ENCODE measurements at regions not wholly inside any gene's neighbourhood (a gene's known extent, or its start where the extent isn't known, plus 50 kb on each side); places are given as distances from the start of the nearest gene placed in this dataset.

GRCh38 chr15:70379938-70380883 is 282.5 kb upstream of the TLE3 start (continued):
- TF ChIP-seq ZNF655 (CRISPR knock-in tag; IDR thresholded peaks at IDR 0.05) (no peak), POLR2G (IDR thresholded peaks at IDR 0.05; ENCODE audit: low read depth, low read length) (no peak), ZBED1 (IDR thresholded peaks at IDR 0.05) (no peak), ZC3H8 (IDR thresholded peaks at IDR 0.05) (no peak), NONO (IDR thresholded peaks at IDR 0.05; ENCODE audit: low read depth in 2 of 2, low read length in 1 of 2) (no peak), TFE3 (CRISPR knock-in tag; IDR thresholded peaks at IDR 0.05) (no peak), ELF4 (CRISPR knock-in tag; IDR thresholded peaks at IDR 0.05) (no peak), HES1 (IDR thresholded peaks at IDR 0.05; ENCODE audit: low read depth) (no peak), ZNF124 (CRISPR knock-in tag; IDR thresholded peaks at IDR 0.05) (no peak), MED1 (CRISPR knock-in tag; IDR thresholded peaks at IDR 0.05; ENCODE audit: borderline replicate concordance) (no peak), ZNF444 (CRISPR knock-in tag; IDR thresholded peaks at IDR 0.05) (no peak), PTTG1 (tag; IDR thresholded peaks at IDR 0.05; ENCODE audit: low read depth) (no peak), TFAP4 (CRISPR knock-in tag; IDR thresholded peaks at IDR 0.05; ENCODE audit: borderline replicate concordance) (no peak), EP300 (IDR thresholded peaks at IDR 0.05; ENCODE audit: low read length) (peak; percentile 20; the same call in 1 of the 2 replicates), MBD1 (CRISPR knock-in tag; IDR thresholded peaks at IDR 0.05) (no peak), GABPA (tag; conservative IDR thresholded peaks at IDR 0.05; ENCODE audit: low read depth) (peak; percentile 54), ZNF232 (CRISPR knock-in tag; IDR thresholded peaks at IDR 0.05) (no peak)
